Panc1 (cell line): ENCODE measurements at regions not wholly inside any gene's neighbourhood (a gene's known extent, or its start where the extent isn't known, plus 50 kb on each side); places are given as distances from the start of the nearest gene placed in this dataset.

Source experiments
- ATAC-seq: fragments of 200-7000 bp; cut with Tn5 transposase; 2 replicates; pipeline ENCODE4 v1.9.1; 2020; ENCODE audit warnings: mild to moderate bottlenecking, moderate library complexity
- BruUV-seq: library from RNA; stranded (reverse); fragments of 400-500 nt; replicated peaks from 2 replicates; lab custom pipeline; 2021; lab: Mats Ljungman, UMichigan
- CTCF ChIA-PET: fragments of 300-600 bp; sonication (Branson Sonifier 250); formaldehyde crosslinking; loops from one replicate; lab custom pipeline; 2022; ENCODE audit warnings: antibody characterized with exemption; lab: Charles Lee
- POLR2A ChIA-PET: fragments of 300-600 bp; sonication (Branson Sonifier 250); formaldehyde crosslinking; loops from one replicate; lab custom pipeline; 2022; ENCODE audit warnings: antibody characterized with exemption; lab: Charles Lee
- DNase-seq: peaks from one replicate; pipeline ENCODE4 v3.0.0-alpha.2; 2010; ENCODE audit warnings: low read depth, low spot score
- H3K27ac ChIP-seq: 2 replicates; pipeline ENCODE4 v1.5.1; 2011; ENCODE audit warnings: mild to moderate bottlenecking, low read length, inconsistent platforms
- H3K27me3 ChIP-seq: fragments of 200-500 bp; sonication (Bioruptor generic); 2 replicates; pipeline ENCODE4 v1.6.0; 2014; ENCODE audit warnings: low read length, inconsistent platforms; ENCODE audit not compliant: control insufficient read depth, insufficient read depth
- H3K36me3 ChIP-seq: fragments of 200-500 bp; sonication (Bioruptor generic); 2 replicates; pipeline ENCODE4 v1.5.1; 2014; ENCODE audit warnings: inconsistent platforms, mild to moderate bottlenecking, low read length, moderate library complexity; ENCODE audit not compliant: control insufficient read depth, insufficient read depth
- H3K4me1 ChIP-seq: 2 replicates; pipeline ENCODE4 v1.5.1; 2011; ENCODE audit warnings: inconsistent platforms, mild to moderate bottlenecking, low read length, moderate library complexity; ENCODE audit not compliant: control insufficient read depth, insufficient read depth
- H3K4me3 ChIP-seq, 2 experiments: 2 replicates each; pipeline ENCODE4 v1.5.1; 2011 to 2012; ENCODE audit warnings: low read depth in 2 of 2, low read length in 2 of 2, mild to moderate bottlenecking in 2 of 2, inconsistent platforms in 1 of 2, moderate library complexity in 1 of 2
- H3K9me3 ChIP-seq: fragments of 200-500 bp; sonication (Bioruptor generic); 2 replicates; pipeline ENCODE4 v1.5.1; 2014; ENCODE audit warnings: low read depth, mild to moderate bottlenecking, inconsistent platforms, low read length, moderate library complexity; ENCODE audit not compliant: control insufficient read depth, insufficient read depth
- POLR2AphosphoS5 ChIP-seq: IDR thresholded peaks from 2 replicates; pipeline ENCODE4 v1.6.1; 2012; ENCODE audit warnings: mild to moderate bottlenecking, low read depth, low read length, moderate library complexity
- SIN3A ChIP-seq: IDR thresholded peaks from 2 replicates; pipeline ENCODE4 v1.6.1; 2012; ENCODE audit warnings: low read depth, mild to moderate bottlenecking, low read length, moderate library complexity, borderline replicate concordance; ENCODE audit not compliant: insufficient read depth
- TCF7L2 ChIP-seq: IDR thresholded peaks from 2 replicates; pipeline ENCODE4 v1.6.1; 2011; ENCODE audit warnings: mild to moderate bottlenecking, low read depth, low read length, inconsistent platforms
- in situ Hi-C: cut with HindIII; loops from 2 replicates; pipeline ENCODE4 v1.10.0; 2016; ENCODE audit warnings: low sequenced_read_pairs, low pct_unique_long_range_greater_than_20kb
- intact Hi-C: fragments of 100-400 bp; cut with micrococcal nuclease; formaldehyde crosslinking; loops from one replicate; pipeline ENCODE4 v1.10.0; 2022; ENCODE audit not compliant: unreplicated experiment
- TF ChIP-seq, protein P1 (sequence below), 2 experiments: IDR thresholded peaks; 2 replicates each; pipeline ENCODE4 v1.6.1; 2011 to 2012; ENCODE audit warnings: low read depth in 2 of 2, control low read depth in 1 of 2, low read length in 1 of 2, mild to moderate bottlenecking in 1 of 2, moderate library complexity in 1 of 2; ENCODE audit not compliant: insufficient read depth in 1 of 2
- TF ChIP-seq, protein P2 (sequence below): fragments of 450-650 bp; IDR thresholded peaks from 2 replicates; pipeline ENCODE4 v1.5.1; 2017; ENCODE audit warnings: mild to moderate bottlenecking

DNA sequence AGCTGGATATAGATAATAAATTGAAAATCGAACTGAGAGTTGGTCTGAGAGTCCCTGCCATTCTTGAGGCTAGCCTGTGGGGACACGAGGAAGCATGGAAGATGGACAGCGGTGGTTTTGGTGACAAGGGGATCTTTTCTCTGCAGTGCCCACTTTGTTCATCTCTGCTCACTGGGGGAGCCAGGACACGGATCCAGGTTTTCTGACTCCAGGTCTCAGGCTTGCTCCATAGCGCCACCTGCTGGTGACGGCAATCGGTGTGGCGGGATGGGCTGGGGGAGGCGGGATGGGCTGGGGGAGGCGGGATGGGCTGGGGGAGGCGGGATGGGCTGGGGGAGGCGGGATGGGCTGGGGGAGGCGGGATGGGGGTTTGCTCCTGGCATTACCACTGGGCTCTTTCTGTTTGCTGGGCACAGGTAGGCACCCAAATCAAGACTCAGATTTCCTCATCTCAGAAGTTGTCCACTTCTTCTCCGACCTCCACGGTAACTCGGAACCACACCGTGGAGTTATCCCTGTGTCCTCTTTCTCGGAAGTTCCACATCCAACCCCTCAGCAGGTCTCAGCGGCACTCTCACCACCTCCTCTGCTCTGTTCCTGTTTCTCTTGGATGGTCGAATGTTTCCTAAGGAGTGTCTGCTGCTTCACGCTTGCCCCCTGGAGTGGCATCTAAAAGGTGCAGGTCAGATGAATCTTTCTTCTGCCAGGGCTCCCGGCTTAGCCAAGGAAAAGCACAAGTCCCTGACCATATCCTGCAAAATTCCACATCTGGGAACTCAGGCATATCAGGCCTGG lies 142.4 kb downstream of the CYLD start:
- no peaks in the 10 kb centered on the region for H3K27me3 ChIP-seq
- TF ChIP-seq TCF7L2 = no peak
- no peak for TF ChIP-seq POLR2AphosphoS5
- TF ChIP-seq SIN3A = no peak
- TF ChIP-seq, protein P1, sequence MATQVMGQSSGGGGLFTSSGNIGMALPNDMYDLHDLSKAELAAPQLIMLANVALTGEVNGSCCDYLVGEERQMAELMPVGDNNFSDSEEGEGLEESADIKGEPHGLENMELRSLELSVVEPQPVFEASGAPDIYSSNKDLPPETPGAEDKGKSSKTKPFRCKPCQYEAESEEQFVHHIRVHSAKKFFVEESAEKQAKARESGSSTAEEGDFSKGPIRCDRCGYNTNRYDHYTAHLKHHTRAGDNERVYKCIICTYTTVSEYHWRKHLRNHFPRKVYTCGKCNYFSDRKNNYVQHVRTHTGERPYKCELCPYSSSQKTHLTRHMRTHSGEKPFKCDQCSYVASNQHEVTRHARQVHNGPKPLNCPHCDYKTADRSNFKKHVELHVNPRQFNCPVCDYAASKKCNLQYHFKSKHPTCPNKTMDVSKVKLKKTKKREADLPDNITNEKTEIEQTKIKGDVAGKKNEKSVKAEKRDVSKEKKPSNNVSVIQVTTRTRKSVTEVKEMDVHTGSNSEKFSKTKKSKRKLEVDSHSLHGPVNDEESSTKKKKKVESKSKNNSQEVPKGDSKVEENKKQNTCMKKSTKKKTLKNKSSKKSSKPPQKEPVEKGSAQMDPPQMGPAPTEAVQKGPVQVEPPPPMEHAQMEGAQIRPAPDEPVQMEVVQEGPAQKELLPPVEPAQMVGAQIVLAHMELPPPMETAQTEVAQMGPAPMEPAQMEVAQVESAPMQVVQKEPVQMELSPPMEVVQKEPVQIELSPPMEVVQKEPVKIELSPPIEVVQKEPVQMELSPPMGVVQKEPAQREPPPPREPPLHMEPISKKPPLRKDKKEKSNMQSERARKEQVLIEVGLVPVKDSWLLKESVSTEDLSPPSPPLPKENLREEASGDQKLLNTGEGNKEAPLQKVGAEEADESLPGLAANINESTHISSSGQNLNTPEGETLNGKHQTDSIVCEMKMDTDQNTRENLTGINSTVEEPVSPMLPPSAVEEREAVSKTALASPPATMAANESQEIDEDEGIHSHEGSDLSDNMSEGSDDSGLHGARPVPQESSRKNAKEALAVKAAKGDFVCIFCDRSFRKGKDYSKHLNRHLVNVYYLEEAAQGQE (IDR thresholded peaks at IDR 0.05; ENCODE audit: insufficient read depth in 1 of 2, low read depth in 2 of 2, low read length in 1 of 2) = no peak
- TF ChIP-seq, protein P2, sequence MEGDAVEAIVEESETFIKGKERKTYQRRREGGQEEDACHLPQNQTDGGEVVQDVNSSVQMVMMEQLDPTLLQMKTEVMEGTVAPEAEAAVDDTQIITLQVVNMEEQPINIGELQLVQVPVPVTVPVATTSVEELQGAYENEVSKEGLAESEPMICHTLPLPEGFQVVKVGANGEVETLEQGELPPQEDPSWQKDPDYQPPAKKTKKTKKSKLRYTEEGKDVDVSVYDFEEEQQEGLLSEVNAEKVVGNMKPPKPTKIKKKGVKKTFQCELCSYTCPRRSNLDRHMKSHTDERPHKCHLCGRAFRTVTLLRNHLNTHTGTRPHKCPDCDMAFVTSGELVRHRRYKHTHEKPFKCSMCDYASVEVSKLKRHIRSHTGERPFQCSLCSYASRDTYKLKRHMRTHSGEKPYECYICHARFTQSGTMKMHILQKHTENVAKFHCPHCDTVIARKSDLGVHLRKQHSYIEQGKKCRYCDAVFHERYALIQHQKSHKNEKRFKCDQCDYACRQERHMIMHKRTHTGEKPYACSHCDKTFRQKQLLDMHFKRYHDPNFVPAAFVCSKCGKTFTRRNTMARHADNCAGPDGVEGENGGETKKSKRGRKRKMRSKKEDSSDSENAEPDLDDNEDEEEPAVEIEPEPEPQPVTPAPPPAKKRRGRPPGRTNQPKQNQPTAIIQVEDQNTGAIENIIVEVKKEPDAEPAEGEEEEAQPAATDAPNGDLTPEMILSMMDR = peak; percentile 61
- ChIA-PET POLR2A (interaction anchor here (0.6 kb wide), 1 partner anchor 72 kb away, joined by 5 read pairs; no protein-coding TSS in a partner anchor), CTCF (no interaction called here)
- no peak overlapping the region for H3K4me3 ChIP-seq
- H3K36me3 ChIP-seq = no peaks in the 10 kb centered on the region
- no TSS peak for BruUV-seq
- no peak for DNase-seq
- H3K4me1 ChIP-seq = no peaks in the 10 kb centered on the region
- no peak for ATAC-seq
- no peaks in the 10 kb centered on the region for H3K9me3 ChIP-seq
- no peak overlapping the region for H3K27ac ChIP-seq
- intact Hi-C loops = no loop called here
- in situ Hi-C loops = no loop called here

GRCh38 chr16:50881956-50882355 lies 140.1 kb downstream of the CYLD start:
- Histone ChIP-seq H3K36me3 (no peaks in the 10 kb centered on the region), H3K4me3 (no peak overlapping the region), H3K4me1 (no peaks in the 10 kb centered on the region), H3K9me3 (no peaks in the 10 kb centered on the region), H3K27me3 (no peaks in the 10 kb centered on the region), H3K27ac (no peak overlapping the region)
- ChIA-PET CTCF (no interaction called here), POLR2A (no interaction called here)
- DNase-seq (no peak), ATAC-seq (no peak)
- in situ Hi-C loops = no loop called here
- BruUV-seq = no TSS peak
- intact Hi-C loops = no loop called here
- TF ChIP-seq, protein P2 = no peak
- TF ChIP-seq SIN3A = no peak
- no peak for TF ChIP-seq TCF7L2
- TF ChIP-seq POLR2AphosphoS5 = no peak
- TF ChIP-seq, protein P1 (IDR thresholded peaks at IDR 0.05; ENCODE audit: insufficient read depth in 1 of 2, low read depth in 2 of 2, low read length in 1 of 2) = no peak
